Cerebellar cortex (tissue), 1 donor: ENCODE measurements at regions not wholly inside any gene's neighbourhood (a gene's known extent, or its start where the extent isn't known, plus 50 kb on each side); places are given as distances from the start of the nearest gene placed in this dataset.
A peak's percentile ranks its signal among the peaks of the same experiment; 100 is the strongest.

Experiments
- DNase-seq: peaks from one replicate; pipeline ENCODE4 v3.0.0-alpha.2; 2015; ENCODE audit warnings: low spot score

DNA sequence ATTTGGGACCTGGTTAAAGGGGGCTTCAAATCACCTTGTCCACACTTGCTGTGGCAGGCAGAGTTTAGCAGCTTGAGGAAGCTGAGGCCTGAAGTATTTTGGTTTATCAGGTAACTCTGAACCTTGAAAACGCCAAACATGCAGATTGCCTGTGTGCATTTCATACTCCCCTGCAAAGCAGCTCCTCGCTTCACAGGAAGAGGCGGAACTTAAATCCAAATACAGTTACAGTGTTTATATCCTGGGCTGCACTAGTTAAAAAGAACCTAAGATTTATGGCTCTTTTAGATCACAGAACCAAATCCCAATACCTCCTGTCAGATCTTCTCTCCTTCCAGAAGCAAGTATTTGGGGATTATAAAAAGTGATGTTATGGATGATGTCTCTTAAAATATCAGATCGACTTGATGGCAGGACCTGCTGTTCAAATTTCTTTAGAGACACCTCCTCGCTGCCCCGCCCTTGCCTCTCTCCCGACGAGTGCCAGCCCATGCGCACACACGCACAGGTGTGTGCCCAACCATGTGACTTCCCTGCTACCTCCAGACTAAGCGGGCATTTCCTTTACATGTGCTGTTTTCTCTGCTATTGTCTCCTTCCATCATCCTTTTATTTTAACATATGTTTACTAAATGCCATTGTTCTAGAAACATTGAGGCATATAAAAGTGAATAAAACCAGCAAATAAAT, 224.6 kb upstream of the FOXQ1 start:
- DNase-seq = no peak

DNA sequence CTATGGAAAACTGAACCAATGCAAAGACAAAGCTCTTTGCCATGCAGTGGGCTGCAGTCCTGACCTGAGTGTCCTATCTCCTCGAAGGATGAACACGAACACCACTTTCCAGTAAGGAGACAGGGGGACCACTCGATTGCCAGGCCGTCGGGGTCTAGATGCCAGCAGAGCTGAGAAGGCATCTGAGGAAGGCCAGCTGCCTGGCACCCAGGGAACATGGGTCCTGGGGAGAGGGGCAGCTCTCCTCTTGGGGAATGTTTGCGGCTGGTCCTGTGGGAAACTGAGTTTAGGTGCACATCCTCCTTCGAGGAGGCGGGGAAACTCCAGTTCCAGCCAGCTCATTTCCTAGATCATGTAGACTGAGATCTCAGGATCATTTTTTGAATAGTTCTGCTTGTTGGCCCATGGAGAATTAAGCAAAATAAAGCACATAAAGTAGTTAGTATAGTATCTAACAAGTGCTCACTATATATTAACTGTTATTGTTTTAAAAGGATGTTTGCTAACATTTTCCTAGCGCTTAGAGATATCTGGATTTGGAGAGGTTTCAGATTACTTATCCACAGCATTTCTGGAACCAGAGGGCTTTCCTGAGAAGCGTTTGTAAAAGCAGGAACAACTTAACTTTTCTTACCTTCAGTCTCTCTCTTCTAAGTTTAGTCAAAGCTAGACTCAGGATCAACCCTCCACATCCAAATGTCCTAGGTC, 225.3 kb upstream of the FOXQ1 start:
- DNase-seq = no peak

DNA sequence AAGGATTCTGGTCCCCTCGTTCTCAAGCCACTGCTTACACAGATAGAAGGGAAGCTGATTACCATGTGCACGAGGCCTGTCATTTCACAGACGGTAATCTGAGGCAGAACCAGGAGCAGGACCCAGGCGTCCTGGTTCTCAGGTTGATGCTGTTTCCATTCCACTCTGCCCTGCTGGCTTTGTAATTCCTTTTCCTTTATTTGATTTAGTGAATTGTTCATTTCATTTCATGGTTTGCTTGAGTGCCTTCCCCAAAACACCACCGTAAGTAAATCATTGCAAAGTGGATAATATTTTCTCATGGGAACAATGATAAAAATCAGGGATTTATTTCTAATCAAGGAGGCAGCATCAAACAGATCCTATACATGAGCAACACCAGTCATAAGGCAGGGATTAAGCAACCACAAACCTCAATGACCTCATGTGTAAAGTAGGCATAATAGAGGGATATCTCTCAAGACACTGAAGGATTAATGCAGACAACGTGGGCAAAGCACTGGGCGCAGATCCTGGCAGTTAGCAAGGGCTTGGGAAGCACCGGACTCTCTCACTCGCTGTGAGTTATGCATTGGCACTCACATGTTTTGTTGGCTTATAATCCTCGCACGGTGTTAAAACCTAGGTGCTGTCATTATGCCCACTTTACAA, 229.5 kb upstream of the FOXQ1 start:
- DNase-seq = no peak

DNA sequence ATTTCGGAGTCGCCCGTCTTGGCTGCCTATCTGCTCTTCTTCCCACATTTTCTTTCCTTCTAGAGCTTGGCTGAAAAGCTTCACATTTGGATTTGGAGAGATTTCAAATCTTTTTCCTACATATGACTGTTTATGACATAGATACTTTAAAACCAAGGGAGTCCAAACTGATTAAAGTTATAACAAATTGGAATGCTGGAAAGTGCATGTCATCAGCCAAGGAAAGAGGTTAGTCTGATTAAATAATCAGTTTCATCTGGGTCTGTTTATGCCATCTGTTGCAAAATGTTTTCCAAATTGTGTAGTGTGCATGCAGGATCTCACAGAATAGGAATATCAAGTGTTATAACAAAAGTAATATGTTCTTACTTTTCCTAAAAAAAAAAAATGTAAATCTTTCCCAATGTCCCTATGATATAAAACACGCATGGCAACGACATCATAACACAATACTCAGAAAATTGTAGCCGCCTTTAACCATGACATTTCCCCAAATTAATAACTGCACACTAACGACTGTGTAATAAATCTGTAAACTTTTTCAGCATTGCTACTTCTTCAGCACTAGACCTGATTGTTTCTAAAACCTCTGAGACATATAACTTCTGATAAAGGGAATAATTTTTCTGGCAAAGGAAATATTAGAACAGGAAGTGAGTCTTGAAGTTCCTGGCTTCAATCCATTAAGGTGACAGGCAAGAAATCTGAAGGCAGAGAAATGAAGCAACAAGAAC, 230.2 kb upstream of the FOXQ1 start:
- peak; percentile 63 for DNase-seq

DNA sequence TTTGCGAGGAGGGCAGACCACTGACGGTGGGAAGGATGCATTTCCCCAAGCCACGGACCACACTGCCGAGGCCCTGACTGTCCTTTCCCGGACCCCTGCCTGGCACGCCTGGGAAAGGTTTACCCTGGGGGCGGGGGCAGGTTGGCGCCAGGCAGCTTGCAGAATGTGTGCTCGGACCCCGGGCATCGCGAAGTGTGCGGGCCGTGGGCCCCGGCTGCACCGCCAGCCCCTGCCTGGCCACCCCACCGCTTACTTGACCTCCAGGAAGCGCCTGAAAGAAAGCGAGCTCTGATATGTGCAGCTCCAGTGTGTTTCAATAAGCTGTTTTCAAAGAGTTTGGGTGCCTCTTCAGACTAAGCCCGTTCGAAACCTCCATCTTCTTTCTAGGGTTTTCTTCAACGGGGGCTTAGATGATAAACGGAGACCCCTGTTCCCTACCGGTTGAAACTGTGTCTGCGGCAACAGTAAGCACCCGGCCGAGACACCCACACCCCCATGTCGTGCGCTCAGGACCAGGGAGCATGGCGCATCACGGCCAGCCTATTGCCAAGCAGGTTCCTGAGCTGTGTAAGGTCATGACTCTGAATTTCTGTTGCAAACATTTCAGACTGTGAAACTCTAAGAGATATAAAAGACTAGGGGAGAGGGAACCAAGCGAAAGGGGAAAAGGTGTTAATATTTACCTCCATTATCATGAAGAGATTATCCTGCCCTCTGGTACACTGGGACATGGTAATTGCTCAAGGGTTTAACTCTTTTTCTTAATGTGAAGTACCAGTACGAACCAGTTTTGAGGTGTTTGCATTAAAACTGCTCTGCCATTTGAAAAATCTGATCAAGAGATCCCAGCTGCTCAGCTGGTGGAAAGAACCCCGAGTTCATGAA, 231.2 kb upstream of the FOXQ1 start:
- no peak for DNase-seq

DNA sequence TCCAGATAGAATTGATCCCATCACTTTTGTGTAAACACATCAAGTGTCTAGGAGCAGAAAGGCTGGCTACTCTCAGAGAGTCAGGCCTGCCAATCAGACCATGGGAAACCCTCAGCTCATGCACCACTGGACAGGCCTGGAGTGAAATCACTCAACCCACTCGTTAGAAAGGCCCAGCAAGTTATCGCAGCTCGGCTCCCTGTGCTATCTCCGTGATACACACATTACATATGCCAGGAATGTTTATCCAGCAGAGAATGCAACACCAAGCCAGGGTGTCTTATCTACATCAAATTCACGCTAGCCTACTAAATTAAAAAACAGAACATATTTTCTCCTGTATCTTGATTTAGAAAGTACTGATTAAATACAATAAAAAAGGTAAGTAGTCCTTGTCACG, 232.4 kb upstream of the FOXQ1 start:
- no peak for DNase-seq

DNA sequence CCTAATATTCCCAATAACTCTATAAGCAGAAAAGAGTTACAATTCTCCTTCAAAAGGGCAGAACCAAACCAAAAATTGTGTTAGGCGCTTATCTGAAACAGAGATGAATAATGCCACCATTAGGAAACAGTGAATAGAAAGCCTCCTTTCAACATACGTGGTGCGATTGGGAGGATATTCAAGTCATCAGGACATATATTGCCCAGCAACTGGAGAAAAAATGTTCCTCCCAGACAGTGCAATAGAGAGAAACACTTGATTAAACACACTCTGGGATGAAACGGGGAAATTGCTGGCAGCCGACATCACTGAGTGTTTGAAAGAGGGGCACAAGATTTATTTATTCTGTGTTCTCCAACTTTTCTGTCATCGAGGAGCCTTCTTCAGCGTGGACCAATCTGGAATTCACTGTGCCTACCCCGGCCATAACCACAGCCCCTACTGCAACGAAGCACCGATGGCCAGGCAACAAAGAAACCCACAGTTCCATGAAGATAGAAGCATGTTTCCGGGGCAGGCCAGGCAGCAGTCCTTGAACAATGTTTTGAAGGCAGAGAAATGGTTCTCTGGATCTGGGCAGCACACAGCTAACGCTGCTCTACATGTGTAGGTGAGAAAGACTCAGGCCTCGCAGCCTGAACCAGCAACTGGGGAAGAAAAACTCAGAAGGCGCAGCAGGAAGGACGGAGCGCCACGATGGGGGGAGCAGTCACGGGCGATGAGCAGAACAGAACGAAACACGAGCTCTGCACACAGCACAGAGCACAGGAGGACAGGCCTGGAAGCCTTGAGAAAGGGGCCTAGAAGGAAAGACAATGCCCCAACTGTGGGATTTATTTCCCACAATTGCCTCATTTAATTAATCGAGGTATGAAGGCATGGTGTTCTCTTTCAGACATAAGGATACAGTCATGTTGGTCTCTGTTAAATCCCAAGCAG, 234.2 kb upstream of the FOXQ1 start:
- DNase-seq = no peak

DNA sequence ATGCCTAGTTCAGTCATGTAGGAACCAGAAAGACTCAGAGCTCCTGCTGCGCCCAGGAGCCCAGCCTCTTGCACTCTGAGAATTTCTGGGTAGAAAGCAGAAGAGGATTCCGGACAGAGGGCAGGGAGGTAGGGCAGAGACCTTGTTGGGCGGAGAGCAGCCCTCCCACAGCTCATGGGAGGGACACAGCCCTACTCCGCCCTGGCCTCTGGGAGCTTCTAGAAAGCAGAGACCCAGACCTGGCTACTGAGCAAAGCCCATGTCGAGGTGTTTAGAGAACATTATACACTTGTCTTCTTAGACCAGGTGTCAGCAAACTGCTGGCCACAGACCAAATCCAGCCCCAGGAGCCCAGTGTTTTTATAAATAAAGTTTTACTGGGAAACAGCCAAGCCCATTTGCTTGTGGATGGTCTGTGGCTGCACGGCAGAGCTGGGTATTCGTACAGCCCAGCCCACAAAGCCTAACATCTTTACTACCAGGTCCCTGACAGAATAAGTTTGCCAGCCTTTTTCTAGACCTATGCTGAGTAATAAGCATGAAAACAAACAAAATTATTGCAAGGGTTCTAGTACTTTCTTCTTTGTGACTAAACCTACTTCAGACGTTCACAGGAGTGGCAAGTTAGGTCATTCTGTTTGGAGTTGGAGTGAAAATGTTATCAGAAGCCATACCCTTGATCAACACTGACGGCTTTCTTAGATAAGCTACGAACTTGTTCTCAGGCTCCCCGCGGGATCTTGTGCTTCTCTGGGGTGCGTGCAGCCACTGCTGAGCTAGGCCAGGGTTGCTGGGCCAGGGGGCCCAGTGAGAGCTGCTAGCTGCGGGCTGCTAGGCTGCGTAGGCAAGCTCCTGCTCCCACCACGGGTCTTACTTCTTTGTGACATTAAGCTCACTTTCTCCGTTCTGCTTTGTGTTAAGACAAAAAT, 235.1 kb upstream of the FOXQ1 start:
- DNase-seq = no peak

DNA sequence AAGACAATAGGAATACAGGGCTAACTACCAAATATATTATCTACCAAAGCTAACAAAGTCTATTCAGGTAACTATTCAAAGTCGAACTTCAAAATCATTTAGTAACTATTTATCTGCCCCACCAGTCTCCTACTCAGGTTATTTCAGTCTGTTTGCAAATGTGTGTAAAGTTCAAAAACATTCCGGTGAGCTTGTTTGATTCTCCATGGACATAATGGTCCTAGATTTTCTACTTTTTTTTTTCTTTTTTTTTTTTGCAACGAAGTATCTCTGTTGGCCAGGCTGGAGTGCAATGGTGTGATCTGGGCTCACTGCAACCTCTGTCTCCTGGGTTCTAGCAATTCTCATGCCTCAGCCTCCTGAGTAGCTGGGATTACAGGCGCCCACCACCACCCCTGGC, 236.0 kb upstream of the FOXQ1 start:
- no peak for DNase-seq

DNA sequence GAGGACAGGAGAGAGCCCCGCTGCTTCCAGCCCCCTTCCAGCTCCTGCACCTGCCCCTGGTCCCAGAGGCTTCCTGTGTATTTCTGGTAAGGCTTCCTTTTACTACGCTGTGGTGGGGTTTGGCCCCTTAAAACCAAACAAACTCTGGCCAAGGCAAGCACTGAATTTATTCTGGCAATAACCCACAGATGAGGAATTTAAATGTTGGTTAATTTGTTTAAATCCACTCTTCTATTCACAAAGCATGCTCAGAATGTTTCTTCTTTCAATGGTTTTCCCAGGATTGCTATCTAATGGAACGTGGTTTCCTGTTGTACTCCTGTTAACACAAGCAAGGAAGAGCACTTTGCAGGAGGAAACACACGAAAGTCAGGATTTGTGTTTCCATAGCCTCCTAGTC, 236.5 kb upstream of the FOXQ1 start:
- DNase-seq = no peak

DNA sequence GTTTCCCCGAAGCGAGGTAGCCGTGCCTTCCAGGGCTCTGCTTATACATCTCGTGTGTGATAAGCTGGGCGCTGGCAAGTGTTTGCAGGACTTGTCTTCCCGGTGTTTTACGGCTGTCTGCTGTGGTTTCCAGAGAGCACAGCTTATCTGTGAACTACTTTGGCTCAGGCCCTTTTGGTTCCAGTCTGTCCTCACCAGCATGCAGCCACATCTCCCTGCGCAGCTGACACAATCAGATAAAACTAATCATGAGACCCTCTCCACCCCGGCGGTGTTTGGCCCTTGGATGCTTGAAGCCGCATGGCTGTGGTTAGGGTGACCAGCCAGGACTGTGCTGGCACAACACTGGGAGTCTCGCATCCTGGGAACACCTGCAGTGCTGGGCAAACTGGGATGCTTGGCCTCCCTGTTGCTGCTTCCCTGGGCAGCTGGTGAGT, 241.8 kb upstream of the FOXQ1 start:
- no peak for DNase-seq

DNA sequence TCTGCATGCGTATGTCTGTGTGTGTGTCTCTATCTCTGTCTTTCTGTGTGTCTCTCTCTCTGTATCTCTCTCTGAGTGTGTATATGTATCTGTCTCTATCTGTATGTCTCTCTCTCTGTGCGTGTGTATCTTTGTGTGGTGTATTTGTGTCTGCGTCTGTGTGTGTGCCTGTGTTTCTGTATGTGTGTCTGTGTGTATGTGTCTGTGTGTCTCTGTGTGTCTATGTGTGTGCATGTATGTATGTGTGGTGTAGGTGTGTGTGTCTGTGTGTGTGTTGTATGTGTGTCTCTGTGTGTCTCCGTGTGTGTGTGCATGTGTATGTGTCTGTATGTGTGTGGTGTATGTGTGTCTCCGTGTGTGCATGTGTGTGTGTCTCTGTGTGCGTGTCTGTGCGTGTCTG, 243.0 kb upstream of the FOXQ1 start:
- DNase-seq = no peak

DNA sequence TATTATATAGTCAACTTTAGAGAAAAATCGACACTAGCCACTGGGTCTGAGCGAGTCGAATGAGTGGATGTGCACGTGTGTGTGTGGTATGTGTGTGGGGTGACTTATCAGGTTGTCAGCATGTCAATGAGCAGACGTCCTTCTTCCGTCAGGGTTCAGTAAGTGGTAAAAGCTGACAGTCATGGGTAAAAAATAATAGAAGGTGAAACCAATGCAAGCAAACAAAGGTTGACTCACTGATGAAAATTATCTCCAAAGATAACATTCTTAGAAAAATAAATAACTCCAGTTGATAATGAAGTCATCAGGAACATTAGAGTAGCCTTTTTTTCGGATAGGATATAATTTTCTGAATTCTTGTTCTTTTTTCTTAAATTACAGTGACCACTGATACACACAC, 243.8 kb upstream of the FOXQ1 start:
- no peak for DNase-seq

DNA sequence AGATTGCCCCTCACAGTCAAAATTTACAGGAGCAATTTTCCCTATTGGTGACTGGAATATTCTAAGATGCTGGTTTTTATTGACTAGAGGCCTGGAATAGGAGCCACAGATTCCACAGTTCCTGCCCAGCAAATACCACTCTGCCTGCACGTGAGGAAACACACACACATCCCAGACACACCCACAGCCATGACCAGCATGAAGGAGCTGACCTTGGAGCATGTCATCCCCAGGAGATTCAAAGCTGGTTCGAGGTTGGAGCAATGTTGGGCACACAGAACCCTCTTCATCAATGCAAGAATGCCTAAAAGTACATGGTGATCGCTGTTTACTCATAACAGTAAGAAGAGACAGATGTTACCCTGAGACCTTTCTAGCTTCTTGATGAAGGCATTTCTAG, 244.6 kb upstream of the FOXQ1 start:
- DNase-seq = no peak

DNA sequence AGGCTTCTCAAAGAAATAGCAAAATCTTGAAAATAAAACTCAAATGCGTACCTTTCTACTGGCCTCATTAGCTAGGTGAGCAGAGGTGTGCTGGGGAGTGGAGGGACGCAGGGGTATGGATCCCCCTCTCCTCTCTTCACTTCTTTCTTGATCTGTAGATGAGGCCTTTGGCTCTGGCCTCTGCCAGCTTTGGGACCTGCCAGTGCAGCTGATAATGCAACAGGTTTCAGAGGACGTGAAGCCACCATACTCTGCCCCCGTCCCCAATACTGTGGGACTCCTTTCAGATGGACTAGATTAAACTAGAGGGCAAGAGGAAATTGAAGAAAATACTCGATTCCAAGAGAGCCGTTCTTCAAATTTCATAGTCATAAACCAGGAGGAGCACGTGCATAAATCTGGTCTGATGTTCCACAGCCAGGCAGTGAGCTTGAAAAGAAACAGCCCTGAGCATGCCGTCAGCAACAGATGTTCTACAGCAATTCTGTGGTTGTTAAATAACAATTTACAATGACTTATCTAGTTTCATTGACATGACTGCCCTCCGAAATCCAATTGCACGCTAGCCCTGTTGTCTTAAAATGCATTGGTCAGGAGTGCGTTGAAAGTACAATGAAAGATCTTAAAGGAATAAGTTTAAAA, 245.3 kb upstream of the FOXQ1 start:
- DNase-seq = no peak

DNA sequence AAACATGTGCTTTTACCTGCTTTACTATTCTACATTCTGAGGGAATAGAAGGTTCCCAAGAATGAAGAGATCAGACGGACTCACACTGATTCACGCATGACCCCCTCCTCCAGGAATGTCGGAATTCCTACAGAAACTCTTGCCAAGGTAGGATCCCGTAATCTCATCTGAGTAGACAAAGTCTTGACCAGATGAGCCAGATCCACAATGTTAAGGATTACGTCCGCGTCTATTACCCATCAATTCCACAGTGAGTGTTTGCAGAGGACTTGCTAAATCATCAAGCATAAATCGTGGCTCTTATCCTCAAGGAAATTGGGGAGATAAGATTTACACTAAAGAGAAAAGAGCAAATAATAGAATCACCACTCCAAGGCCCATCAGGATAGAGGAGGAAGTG, 245.9 kb upstream of the FOXQ1 start:
- DNase-seq = no peak

DNA sequence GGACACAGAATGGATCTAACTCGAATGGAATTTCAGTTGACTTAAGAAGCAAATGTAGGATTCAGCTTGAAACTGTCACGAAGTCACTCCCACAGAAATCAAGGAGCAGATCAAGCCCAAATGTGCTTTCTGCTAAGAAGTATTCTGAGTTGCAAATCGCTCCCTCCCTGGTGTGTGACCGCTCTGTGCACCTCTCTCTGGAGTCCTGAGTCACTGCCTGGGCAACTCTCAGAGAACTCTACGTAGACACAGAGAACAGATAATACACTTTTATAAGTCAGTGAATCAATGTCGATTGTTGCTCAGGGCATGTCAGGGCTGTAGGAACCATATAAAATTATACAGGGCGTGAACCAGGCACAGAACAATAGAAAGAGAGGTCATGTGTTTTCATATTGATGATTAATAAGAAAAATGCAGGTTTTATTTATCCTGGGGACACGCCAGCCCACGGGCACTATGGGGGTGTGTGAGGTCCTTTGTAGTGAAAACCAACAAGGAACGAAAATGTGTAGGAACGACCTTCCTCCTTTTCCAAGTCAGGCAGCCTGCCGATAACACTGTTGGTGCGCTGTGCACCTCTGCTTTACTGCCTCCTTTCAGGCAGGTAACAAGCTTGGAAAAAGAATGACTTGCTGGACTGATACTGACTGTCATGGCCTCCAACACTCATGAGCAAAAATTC, 248.1 kb upstream of the FOXQ1 start:
- DNase-seq = no peak

DNA sequence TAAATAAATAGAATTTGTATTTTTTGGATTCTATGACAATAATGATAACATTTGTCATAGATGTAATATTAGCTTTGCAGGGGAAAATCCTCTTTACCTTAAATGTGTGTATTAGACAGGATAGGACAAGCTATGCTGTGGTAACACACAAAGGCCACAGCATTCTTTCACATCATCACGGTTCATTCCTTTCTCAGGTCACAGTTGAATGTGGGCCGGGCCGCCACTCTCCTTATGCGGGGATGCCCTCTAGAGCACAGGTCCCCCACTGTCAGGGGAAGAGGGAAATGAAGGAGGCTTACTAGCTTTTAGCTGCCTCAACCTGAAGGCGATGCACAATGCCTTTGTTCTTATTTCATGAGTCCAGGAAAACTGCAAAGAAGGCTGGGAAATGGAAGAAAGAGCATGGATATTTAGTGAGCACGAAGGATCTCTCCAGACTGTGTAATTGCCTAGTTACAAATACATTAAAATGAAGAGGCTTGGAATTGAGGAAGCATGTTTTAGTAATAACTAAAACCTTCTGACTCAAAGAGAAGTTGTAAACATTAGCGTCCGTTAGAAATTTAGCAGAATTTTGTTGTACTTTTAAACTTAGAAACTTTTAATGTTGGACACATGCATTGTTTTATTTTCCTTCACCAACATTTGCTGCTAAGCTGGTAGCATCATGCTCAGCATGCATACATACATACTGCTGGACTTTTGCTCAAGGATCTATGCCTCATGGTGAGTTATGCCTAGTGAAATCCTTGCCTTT, 248.9 kb upstream of the FOXQ1 start:
- DNase-seq = no peak
